ENCODE measurements at regions not wholly inside any gene's neighbourhood (a gene's known extent, or its start where the extent isn't known, plus 50 kb on each side); places are given as distances from the start of the nearest gene placed in this dataset.
"Not testable (repeated sequence)": the region's sequence is repeated elsewhere in the genome, so short reads cannot be mapped to it uniquely, and the experiment has no call there.

GRCh38 chr2:111595072-111595471 lies 288.9 kb downstream of the ANAPC1 start:
- TF ChIP-seq, protein P1, sequence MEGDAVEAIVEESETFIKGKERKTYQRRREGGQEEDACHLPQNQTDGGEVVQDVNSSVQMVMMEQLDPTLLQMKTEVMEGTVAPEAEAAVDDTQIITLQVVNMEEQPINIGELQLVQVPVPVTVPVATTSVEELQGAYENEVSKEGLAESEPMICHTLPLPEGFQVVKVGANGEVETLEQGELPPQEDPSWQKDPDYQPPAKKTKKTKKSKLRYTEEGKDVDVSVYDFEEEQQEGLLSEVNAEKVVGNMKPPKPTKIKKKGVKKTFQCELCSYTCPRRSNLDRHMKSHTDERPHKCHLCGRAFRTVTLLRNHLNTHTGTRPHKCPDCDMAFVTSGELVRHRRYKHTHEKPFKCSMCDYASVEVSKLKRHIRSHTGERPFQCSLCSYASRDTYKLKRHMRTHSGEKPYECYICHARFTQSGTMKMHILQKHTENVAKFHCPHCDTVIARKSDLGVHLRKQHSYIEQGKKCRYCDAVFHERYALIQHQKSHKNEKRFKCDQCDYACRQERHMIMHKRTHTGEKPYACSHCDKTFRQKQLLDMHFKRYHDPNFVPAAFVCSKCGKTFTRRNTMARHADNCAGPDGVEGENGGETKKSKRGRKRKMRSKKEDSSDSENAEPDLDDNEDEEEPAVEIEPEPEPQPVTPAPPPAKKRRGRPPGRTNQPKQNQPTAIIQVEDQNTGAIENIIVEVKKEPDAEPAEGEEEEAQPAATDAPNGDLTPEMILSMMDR (IDR thresholded peaks at IDR 0.05; ENCODE audit: low read depth, low read length, poor library complexity, severe bottlenecking): not testable (repeated sequence)
- TF ChIP-seq EZH2phosphoT487 (IDR thresholded peaks at IDR 0.05; ENCODE audit: borderline replicate concordance, low read length): not testable (repeated sequence)

All from DOHH2 (cell line).